ENCODE measurements at regions not wholly inside any gene's neighbourhood (a gene's known extent, or its start where the extent isn't known, plus 50 kb on each side); places are given as distances from the start of the nearest gene placed in this dataset.

GRCh38 chr5:39542511-39543285, 117.9 kb upstream of the DAB2 start:
- TF ChIP-seq CTCF (conservative IDR thresholded peaks at IDR 0.05; ENCODE audit: low read length), result no peak
- TF ChIP-seq EZH2phosphoT487 (IDR thresholded peaks at IDR 0.05; ENCODE audit: borderline replicate concordance), result no peak

All from Loucy (cell line).